ENCODE measurements at regions not wholly inside any gene's neighbourhood (a gene's known extent, or its start where the extent isn't known, plus 50 kb on each side); places are given as distances from the start of the nearest gene placed in this dataset.
"Not testable (repeated sequence)": the region's sequence is repeated elsewhere in the genome, so short reads cannot be mapped to it uniquely, and the experiment has no call there.

DNA sequence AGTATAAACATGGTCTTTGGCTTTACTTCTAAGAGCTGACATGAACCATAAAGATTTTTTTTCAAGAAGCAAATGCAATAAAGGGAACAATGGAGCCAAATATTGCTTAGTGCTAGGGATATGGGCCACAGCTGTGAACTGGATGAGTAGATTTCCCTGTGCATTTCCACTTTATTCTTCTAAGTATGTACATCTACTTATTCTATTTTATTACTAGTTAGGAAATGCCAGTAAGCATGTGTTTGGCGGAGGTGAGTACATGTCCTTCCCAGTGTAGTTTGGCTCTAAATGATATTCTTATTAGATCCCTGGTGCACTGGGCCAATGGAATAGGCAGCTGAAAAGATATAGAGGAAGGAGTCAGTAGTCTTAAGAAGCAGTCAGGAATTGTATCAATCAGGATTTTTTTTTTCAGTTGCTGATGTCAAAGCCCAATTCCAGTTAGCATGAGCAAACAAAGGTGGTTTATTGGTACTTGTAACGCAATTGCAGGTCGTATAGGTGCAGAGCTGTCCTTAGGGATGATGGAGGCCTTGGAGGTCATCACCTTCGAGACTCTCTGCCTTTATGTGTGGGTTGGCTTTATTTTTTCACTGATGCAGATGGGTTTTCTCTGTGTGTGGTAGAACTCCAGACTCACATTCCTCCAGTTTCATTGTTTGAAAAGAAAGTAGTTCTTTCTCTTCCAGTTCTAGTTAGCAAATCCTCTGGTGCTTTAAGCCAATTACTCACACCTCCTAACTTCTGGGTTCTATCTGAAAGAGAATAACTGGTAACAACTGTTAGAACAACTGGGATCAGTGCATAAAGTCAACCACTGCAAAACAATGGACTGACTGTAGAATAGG lies 139.0 kb upstream of the LRIG3 start:
- in situ Hi-C loops (cut with MboI; ENCODE audit: low sequenced_read_pairs, unreplicated experiment), result no loop called here
- TF ChIP-seq, protein P1, sequence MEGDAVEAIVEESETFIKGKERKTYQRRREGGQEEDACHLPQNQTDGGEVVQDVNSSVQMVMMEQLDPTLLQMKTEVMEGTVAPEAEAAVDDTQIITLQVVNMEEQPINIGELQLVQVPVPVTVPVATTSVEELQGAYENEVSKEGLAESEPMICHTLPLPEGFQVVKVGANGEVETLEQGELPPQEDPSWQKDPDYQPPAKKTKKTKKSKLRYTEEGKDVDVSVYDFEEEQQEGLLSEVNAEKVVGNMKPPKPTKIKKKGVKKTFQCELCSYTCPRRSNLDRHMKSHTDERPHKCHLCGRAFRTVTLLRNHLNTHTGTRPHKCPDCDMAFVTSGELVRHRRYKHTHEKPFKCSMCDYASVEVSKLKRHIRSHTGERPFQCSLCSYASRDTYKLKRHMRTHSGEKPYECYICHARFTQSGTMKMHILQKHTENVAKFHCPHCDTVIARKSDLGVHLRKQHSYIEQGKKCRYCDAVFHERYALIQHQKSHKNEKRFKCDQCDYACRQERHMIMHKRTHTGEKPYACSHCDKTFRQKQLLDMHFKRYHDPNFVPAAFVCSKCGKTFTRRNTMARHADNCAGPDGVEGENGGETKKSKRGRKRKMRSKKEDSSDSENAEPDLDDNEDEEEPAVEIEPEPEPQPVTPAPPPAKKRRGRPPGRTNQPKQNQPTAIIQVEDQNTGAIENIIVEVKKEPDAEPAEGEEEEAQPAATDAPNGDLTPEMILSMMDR (IDR thresholded peaks at IDR 0.05; ENCODE audit: borderline replicate concordance, control extremely low read depth, extremely low read depth, insufficient read depth, missing control alignments), result no peak

DNA sequence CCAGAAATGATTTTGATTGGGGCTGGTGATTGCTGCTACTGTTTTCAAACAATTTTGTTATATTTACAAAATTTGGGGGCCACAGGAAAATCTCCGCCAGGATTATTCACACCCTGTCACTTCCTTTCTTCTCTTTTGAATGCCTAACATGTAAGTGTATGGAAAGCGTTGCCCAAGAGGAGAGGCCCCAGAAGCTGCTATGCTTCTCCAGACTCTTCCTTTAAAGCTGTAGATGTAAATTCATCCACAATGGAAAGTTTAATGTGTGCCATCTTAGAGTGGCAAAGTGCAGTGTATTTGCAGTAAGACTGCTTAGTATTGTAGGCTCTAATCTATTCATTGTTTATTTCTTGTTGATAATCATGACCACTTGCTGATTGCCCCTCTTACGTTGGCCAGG lies 136.7 kb upstream of the LRIG3 start:
- TF ChIP-seq, protein P1 (IDR thresholded peaks at IDR 0.05; ENCODE audit: borderline replicate concordance, control extremely low read depth, extremely low read depth, insufficient read depth, missing control alignments), result no peak
- DNase-seq (ENCODE audit: low spot score), result no peak
- in situ Hi-C loops (cut with MboI; ENCODE audit: low sequenced_read_pairs, unreplicated experiment), result no loop called here

More for the DNA sequence above, 139.0 kb upstream of the LRIG3 start:
- DNase-seq (ENCODE audit: low spot score), result no peak

DNA sequence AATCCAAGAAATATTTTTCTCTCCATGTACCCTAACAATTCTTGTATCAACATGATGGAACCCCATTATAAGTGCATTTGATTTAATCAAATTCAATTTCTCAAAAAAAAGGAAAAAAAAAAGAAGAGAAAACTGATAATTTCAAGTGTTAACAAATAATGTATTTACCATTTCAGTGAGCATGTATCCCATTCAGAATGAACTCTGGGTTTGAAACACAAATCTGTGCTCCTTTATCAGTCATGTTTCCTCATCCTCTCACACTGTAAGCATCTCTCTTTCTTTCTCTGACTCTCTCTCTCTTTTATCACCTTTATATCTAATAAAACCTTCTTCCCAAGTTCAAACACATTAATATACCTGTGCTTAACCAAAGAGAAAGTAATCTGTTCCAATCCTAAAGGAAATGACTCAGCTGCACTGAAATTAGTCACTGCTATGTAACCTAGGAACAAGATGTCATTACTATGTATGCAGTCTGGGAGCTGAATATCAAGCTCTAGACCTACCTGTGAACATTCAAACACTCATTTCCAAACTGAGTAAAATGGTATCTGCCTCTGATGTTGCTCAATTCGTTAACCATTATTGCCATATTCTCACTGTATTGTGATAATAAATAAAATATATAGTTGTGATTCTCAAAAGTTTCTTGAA lies 135.0 kb upstream of the LRIG3 start:
- TF ChIP-seq, protein P1 (IDR thresholded peaks at IDR 0.05; ENCODE audit: borderline replicate concordance, control extremely low read depth, extremely low read depth, insufficient read depth, missing control alignments), result no peak
- in situ Hi-C loops (cut with MboI; ENCODE audit: low sequenced_read_pairs, unreplicated experiment), result no loop called here
- no peak for DNase-seq (ENCODE audit: low spot score)

DNA sequence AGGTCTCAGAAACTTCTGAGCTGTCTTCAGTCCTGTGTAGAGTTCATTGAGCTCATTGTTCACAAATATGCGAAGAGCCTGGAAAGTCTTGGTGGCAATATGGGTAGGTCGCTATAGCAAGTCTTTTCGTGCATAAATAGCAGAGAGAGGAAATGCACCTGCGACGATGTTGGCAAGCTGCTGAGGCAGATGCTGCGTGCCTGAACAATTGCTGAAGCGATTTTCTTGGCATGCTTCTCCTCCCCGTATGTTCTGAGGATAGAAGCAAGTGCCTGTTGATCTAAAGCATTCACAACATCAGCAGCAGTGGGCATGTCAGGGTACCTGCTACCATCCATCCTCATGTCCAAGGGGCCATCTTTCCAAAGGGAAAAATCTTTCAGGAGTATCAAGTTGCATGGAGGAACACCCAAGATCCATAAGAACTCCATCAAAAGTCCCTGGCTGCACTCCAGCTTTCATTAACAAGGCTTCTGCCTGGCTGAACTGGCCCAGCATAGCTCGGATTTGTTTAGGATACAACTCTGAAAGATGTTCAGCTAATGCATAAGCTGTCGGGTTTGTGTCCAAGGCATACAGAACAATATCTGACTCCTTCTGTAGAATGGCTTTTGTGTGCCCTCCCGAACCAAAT lies 133.1 kb upstream of the LRIG3 start:
- in situ Hi-C loops (cut with MboI; ENCODE audit: low sequenced_read_pairs, unreplicated experiment); DNase-seq (ENCODE audit: low spot score): not testable (repeated sequence)

DNA sequence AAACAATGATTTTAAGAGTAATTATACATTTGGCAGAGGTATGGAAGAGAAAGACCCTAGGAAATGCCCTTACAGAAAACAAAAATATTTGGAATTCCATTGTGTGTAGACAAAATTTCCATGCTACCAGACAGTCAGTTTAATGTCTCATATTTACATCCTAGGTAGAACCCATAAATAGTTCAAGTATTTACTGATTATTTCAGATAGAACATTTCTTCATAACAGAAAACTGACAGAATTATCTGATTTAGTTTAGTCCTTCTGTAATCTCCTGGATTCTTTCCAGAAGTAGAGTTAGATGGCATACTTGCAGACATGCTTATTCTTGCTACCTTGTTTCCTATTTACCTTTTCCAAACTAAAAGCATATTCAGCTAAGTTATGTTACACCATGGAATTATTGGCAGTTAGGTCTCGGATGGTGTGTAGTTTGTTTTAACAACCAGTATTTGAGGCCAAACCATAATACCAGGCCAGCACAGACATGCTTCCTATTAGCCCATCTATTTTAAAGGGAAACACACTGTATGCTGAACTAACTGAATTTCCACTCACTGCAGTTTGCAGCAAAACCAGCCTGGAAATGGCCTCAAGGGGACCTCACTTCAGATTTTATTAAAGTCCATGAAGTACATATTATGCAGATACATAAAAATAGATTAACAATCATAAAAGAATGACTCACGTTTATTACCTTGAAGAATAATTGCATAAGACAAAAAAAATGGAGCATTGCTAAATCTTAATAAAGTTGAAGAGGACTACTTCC lies 126.6 kb upstream of the LRIG3 start:
- TF ChIP-seq, protein P1 (IDR thresholded peaks at IDR 0.05; ENCODE audit: borderline replicate concordance, control extremely low read depth, extremely low read depth, insufficient read depth, missing control alignments), result no peak
- in situ Hi-C loops (cut with MboI; ENCODE audit: low sequenced_read_pairs, unreplicated experiment), result no loop called here

DNA sequence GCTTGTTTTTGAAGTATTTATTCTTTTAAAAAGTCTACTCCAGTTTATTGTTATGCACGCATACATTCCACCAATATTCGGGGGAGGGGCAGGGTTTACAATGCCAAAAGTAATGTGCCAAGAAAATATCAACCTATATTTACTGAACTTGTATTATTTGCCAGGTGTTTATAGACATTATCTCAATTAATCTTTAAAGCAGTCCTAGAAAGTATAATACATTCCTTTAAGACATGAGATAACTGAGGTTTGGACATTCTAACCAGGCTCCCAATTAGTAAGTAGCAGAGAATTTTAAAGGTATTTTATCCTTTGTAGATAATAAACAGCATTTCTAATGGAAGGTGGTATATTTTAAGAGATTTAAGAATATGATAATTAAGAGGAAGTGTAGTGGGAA lies 124.5 kb upstream of the LRIG3 start:
- in situ Hi-C loops (cut with MboI; ENCODE audit: low sequenced_read_pairs, unreplicated experiment), result no loop called here
- DNase-seq (ENCODE audit: low spot score), result no peak
- TF ChIP-seq, protein P1 (IDR thresholded peaks at IDR 0.05; ENCODE audit: borderline replicate concordance, control extremely low read depth, extremely low read depth, insufficient read depth, missing control alignments), result no peak

More for the DNA sequence above, 126.6 kb upstream of the LRIG3 start:
- DNase-seq (ENCODE audit: low spot score), result no peak
